Activated naive CD8-positive, alpha-beta T cell (primary cell): ENCODE measurements at regions not wholly inside any gene's neighbourhood (a gene's known extent, or its start where the extent isn't known, plus 50 kb on each side); places are given as distances from the start of the nearest gene placed in this dataset.
"Not testable (repeated sequence)": the region's sequence is repeated elsewhere in the genome, so short reads cannot be mapped to it uniquely, and the experiment has no call there.

Experiments used
- H3K27ac Mint-ChIP-seq: one replicate; pipeline ENCODE4 v1.8.0; 2021; ENCODE audit warnings: mixed read lengths
- H3K27me3 Mint-ChIP-seq: one replicate; pipeline ENCODE4 v1.8.0; 2021; ENCODE audit warnings: mixed read lengths
- H3K36me3 Mint-ChIP-seq: one replicate; pipeline ENCODE4 v1.8.0; 2021; ENCODE audit warnings: mixed read lengths
- H3K4me1 Mint-ChIP-seq: one replicate; pipeline ENCODE4 v1.8.0; 2021; ENCODE audit warnings: low read depth, mixed read lengths
- H3K4me3 Mint-ChIP-seq: one replicate; pipeline ENCODE4 v1.8.0; 2021; ENCODE audit warnings: mild to moderate bottlenecking, mixed read lengths
- H3K9me3 Mint-ChIP-seq: one replicate; pipeline ENCODE4 v1.8.0; 2021; ENCODE audit warnings: low read depth, mixed read lengths

- not testable (repeated sequence) for H3K4me3 Mint-ChIP-seq, H3K9me3 Mint-ChIP-seq, H3K27ac Mint-ChIP-seq, H3K27me3 Mint-ChIP-seq, H3K4me1 Mint-ChIP-seq, H3K36me3 Mint-ChIP-seq
Observed at GRCh38 chr15:22631789-22632188, 154.7 kb upstream of the NIPA1 start.

- H3K4me1 Mint-ChIP-seq, H3K27ac Mint-ChIP-seq, H3K36me3 Mint-ChIP-seq, H3K27me3 Mint-ChIP-seq, H3K4me3 Mint-ChIP-seq, H3K9me3 Mint-ChIP-seq: not testable (repeated sequence)
Observed at GRCh38 chr15:22639983-22640382, 146.5 kb upstream of the NIPA1 start.

GRCh38 chr15:22649458-22649857 lies 137.0 kb upstream of the NIPA1 start:
- H3K9me3 Mint-ChIP-seq, H3K4me1 Mint-ChIP-seq, H3K36me3 Mint-ChIP-seq, H3K27ac Mint-ChIP-seq, H3K4me3 Mint-ChIP-seq, H3K27me3 Mint-ChIP-seq: not testable (repeated sequence)

GRCh38 chr15:22651179-22651578 lies 135.3 kb upstream of the NIPA1 start:
- H3K4me3 Mint-ChIP-seq, H3K27me3 Mint-ChIP-seq, H3K9me3 Mint-ChIP-seq, H3K36me3 Mint-ChIP-seq, H3K4me1 Mint-ChIP-seq, H3K27ac Mint-ChIP-seq: not testable (repeated sequence)

- H3K27me3 Mint-ChIP-seq, H3K36me3 Mint-ChIP-seq, H3K9me3 Mint-ChIP-seq: not testable (repeated sequence)
- peak overlapping the region; percentile 76 for H3K4me3 Mint-ChIP-seq
- peaks cover 18% of the 10 kb centered on the region for H3K4me1 Mint-ChIP-seq
- peak overlapping the region; percentile 72 for H3K27ac Mint-ChIP-seq
Observed at GRCh38 chr15:22664294-22665058, 122.0 kb upstream of the NIPA1 start.

GRCh38 chr15:22665059-22665702 lies 121.3 kb upstream of the NIPA1 start:
- not testable (repeated sequence) for H3K27me3 Mint-ChIP-seq, H3K9me3 Mint-ChIP-seq, H3K36me3 Mint-ChIP-seq
- Mint-ChIP-seq H3K4me1 (peaks cover 18% of the 10 kb centered on the region), H3K27ac (peak overlapping the region; percentile 90), H3K4me3 (peak overlapping the region; percentile 88)

- Mint-ChIP-seq H3K4me3 (peak overlapping the region; percentile 88), H3K4me1 (peaks cover 18% of the 10 kb centered on the region), H3K27ac (peak overlapping the region; percentile 90)
- not testable (repeated sequence) for H3K36me3 Mint-ChIP-seq, H3K9me3 Mint-ChIP-seq, H3K27me3 Mint-ChIP-seq
Observed at GRCh38 chr15:22665711-22666110, 120.7 kb upstream of the NIPA1 start.

- not testable (repeated sequence) for H3K4me3 Mint-ChIP-seq, H3K36me3 Mint-ChIP-seq
Observed at GRCh38 chr15:22684786-22685185, 101.7 kb upstream of the NIPA1 start.

GRCh38 chr15:22699881-22700280 lies 86.6 kb upstream of the NIPA1 start:
- H3K9me3 Mint-ChIP-seq, H3K4me1 Mint-ChIP-seq, H3K27me3 Mint-ChIP-seq, H3K36me3 Mint-ChIP-seq, H3K27ac Mint-ChIP-seq, H3K4me3 Mint-ChIP-seq: not testable (repeated sequence)

More at GRCh38 chr15:22684786-22685185, 101.7 kb upstream of the NIPA1 start:
- H3K27ac Mint-ChIP-seq, H3K27me3 Mint-ChIP-seq, H3K4me1 Mint-ChIP-seq, H3K9me3 Mint-ChIP-seq: not testable (repeated sequence)

GRCh38 chr15:22710831-22711341 lies 75.6 kb upstream of the NIPA1 start:
- H3K36me3 Mint-ChIP-seq, H3K27ac Mint-ChIP-seq, H3K4me1 Mint-ChIP-seq, H3K4me3 Mint-ChIP-seq, H3K27me3 Mint-ChIP-seq, H3K9me3 Mint-ChIP-seq: not testable (repeated sequence)

GRCh38 chr15:22713933-22714332 lies 72.5 kb upstream of the NIPA1 start:
- not testable (repeated sequence) for H3K4me1 Mint-ChIP-seq, H3K36me3 Mint-ChIP-seq, H3K27ac Mint-ChIP-seq, H3K27me3 Mint-ChIP-seq, H3K9me3 Mint-ChIP-seq
- H3K4me3 Mint-ChIP-seq: peak overlapping the region; percentile 78

GRCh38 chr15:22714358-22715132 lies 71.9 kb upstream of the NIPA1 start:
- not testable (repeated sequence) for H3K36me3 Mint-ChIP-seq, H3K4me1 Mint-ChIP-seq, H3K27me3 Mint-ChIP-seq, H3K27ac Mint-ChIP-seq, H3K9me3 Mint-ChIP-seq
- peak overlapping the region; percentile 78 for H3K4me3 Mint-ChIP-seq

GRCh38 chr15:22715133-22715845 lies 71.2 kb upstream of the NIPA1 start:
- H3K36me3 Mint-ChIP-seq, H3K4me1 Mint-ChIP-seq, H3K9me3 Mint-ChIP-seq, H3K27ac Mint-ChIP-seq, H3K27me3 Mint-ChIP-seq: not testable (repeated sequence)
- H3K4me3 Mint-ChIP-seq: peak overlapping the region; percentile 47

- not testable (repeated sequence) for H3K4me3 Mint-ChIP-seq, H3K36me3 Mint-ChIP-seq
Observed at GRCh38 chr15:22719980-22720379, 66.5 kb upstream of the NIPA1 start.

GRCh38 chr15:22726104-22726503 lies 60.3 kb upstream of the NIPA1 start:
- H3K4me1 Mint-ChIP-seq, H3K36me3 Mint-ChIP-seq, H3K27ac Mint-ChIP-seq, H3K4me3 Mint-ChIP-seq, H3K27me3 Mint-ChIP-seq, H3K9me3 Mint-ChIP-seq: not testable (repeated sequence)

More at GRCh38 chr15:22719980-22720379, 66.5 kb upstream of the NIPA1 start:
- not testable (repeated sequence) for H3K9me3 Mint-ChIP-seq, H3K4me1 Mint-ChIP-seq, H3K27ac Mint-ChIP-seq
- H3K27me3 Mint-ChIP-seq: peaks cover 12% of the 10 kb centered on the region
